PC-3 (cell line): ENCODE measurements at regions not wholly inside any gene's neighbourhood (a gene's known extent, or its start where the extent isn't known, plus 50 kb on each side); places are given as distances from the start of the nearest gene placed in this dataset.
A peak's percentile ranks its signal among the peaks of the same experiment; 100 is the strongest.

ENCODE experiments used
- ATAC-seq: fragments of 200-7000 bp; cut with Tn5 transposase; 2 replicates; pipeline ENCODE4 v1.9.1; 2020; ENCODE audit warnings: mild to moderate bottlenecking, moderate library complexity
- BruUV-seq: library from RNA; stranded (reverse); fragments of 400-500 nt; replicated peaks from 2 replicates; lab custom pipeline; 2021; lab: Mats Ljungman, UMichigan
- CTCF ChIA-PET: fragments of 300-600 bp; sonication (Branson Sonifier 250); formaldehyde crosslinking; loops from one replicate; lab custom pipeline; 2022; ENCODE audit warnings: antibody characterized with exemption; lab: Charles Lee
- POLR2A ChIA-PET: fragments of 300-600 bp; sonication (Branson Sonifier 250); formaldehyde crosslinking; loops from one replicate; lab custom pipeline; 2022; ENCODE audit warnings: antibody characterized with exemption; ENCODE audit not compliant: unreplicated experiment; lab: Charles Lee
- DNase-seq: peaks from one replicate; pipeline ENCODE4 v3.0.0-alpha.2; 2015
- H2AFZ ChIP-seq: fragments of 300-600 bp; sonication (generic); 2 replicates; pipeline ENCODE4 v1.6.0; 2016; ENCODE audit warnings: antibody characterized with exemption, low read length
- H3F3A ChIP-seq: fragments of 300-600 bp; sonication (generic); one replicate; pipeline ENCODE4 v1.6.0; 2017; ENCODE audit warnings: antibody characterized with exemption, low read length, control low read depth, mild to moderate bottlenecking; ENCODE audit not compliant: unreplicated experiment
- H3K27ac ChIP-seq: fragments of 300-600 bp; sonication (generic); 2 replicates; pipeline ENCODE4 v1.5.1; 2016; ENCODE audit warnings: mild to moderate bottlenecking, low read length
- H3K27me3 ChIP-seq: fragments of 300-600 bp; sonication (generic); 2 replicates; pipeline ENCODE4 v1.6.1; 2016; ENCODE audit warnings: low read length, mixed read lengths
- H3K36me3 ChIP-seq: fragments of 300-600 bp; sonication (generic); 2 replicates; pipeline ENCODE4 v1.6.1; 2016; ENCODE audit warnings: low read depth, mixed run types, low read length, mixed read lengths
- H3K4me1 ChIP-seq: fragments of 300-600 bp; sonication (generic); 2 replicates; pipeline ENCODE4 v1.5.1; 2016; ENCODE audit warnings: low read length; ENCODE audit not compliant: insufficient read depth
- H3K4me2 ChIP-seq: fragments of 300-600 bp; sonication (generic); 2 replicates; pipeline ENCODE4 v1.6.0; 2016; ENCODE audit warnings: low read length
- H3K4me3 ChIP-seq: fragments of 300-600 bp; sonication (generic); 2 replicates; pipeline ENCODE4 v1.5.1; 2016; ENCODE audit warnings: mild to moderate bottlenecking, low read length, mixed read lengths
- H3K79me2 ChIP-seq: fragments of 300-600 bp; sonication (generic); 2 replicates; pipeline ENCODE4 v1.6.1; 2017; ENCODE audit warnings: low read length, mixed read lengths
- H3K9ac ChIP-seq: fragments of 300-600 bp; sonication (generic); 2 replicates; pipeline ENCODE4 v1.6.0; 2016; ENCODE audit warnings: mild to moderate bottlenecking, low read length
- H3K9me2 ChIP-seq: fragments of 300-600 bp; sonication (generic); replicated peaks from 2 replicates; pipeline ENCODE4 v1.6.1; 2016; ENCODE audit warnings: mixed run types, low read length, mixed read lengths
- H3K9me3 ChIP-seq: fragments of 300-600 bp; sonication (generic); 2 replicates; pipeline ENCODE4 v1.6.1; 2016; ENCODE audit warnings: low read length, mixed read lengths
- H4K20me1 ChIP-seq: fragments of 300-600 bp; sonication (generic); 2 replicates; pipeline ENCODE4 v1.6.1; 2016; ENCODE audit warnings: low read length, mixed read lengths
- CTCF ChIP-seq: fragments of 300-600 bp; sonication (generic); conservative IDR thresholded peaks from 2 replicates; pipeline ENCODE4 v1.5.1; 2017; ENCODE audit warnings: antibody characterized with exemption, low read depth, mild to moderate bottlenecking, low read length
- EZH2 ChIP-seq: fragments of 300-600 bp; sonication (generic); IDR thresholded peaks from one replicate; pipeline ENCODE4 v1.6.1; 2017; ENCODE audit warnings: antibody characterized with exemption, mild to moderate bottlenecking, low read length; ENCODE audit not compliant: unreplicated experiment
- EZH2phosphoT487 ChIP-seq: fragments of 300-600 bp; sonication (generic); IDR thresholded peaks from 2 replicates; pipeline ENCODE4 v1.6.1; 2018; ENCODE audit warnings: mild to moderate bottlenecking, antibody characterized with exemption, low read length, borderline replicate concordance
- intact Hi-C: fragments of 100-400 bp; cut with micrococcal nuclease; formaldehyde crosslinking; loops from 2 replicates; pipeline ENCODE4 v1.9.0; 2023

- ChIA-PET POLR2A (no interaction called here), CTCF (no interaction called here)
- DNase-seq (no peak), ATAC-seq (no peak)
- Histone ChIP-seq H4K20me1 (no peaks in the 10 kb centered on the region), H3K27ac (no peak overlapping the region), H3K4me2 (no peak overlapping the region), H3K4me3 (no peak overlapping the region), H3K9me3 (no peaks in the 10 kb centered on the region), H3K36me3 (no peaks in the 10 kb centered on the region), H3K9ac (no peak overlapping the region), H3K9me2 (no peaks in the 10 kb centered on the region), H3F3A (no peaks in the 10 kb centered on the region), H2AFZ (no peak overlapping the region), H3K79me2 (no peaks in the 10 kb centered on the region), H3K27me3 (no peaks in the 10 kb centered on the region), H3K4me1 (no peaks in the 10 kb centered on the region)
- TF ChIP-seq EZH2phosphoT487 (no peak), EZH2 (no peak), CTCF (no peak)
- BruUV-seq: no TSS peak
- intact Hi-C loops: no loop called here
Observed at GRCh38 chrX:1909419-1910206, 294.8 kb downstream of the ASMT start.

GRCh38 chrX:1910207-1910470 is 295.3 kb downstream of the ASMT start:
- DNase-seq (no peak), ATAC-seq (no peak)
- CTCF ChIA-PET: no interaction called here
- no peak overlapping the region for H3K4me3 ChIP-seq
- H3K27ac ChIP-seq: no peak overlapping the region
- no peaks in the 10 kb centered on the region for H3K4me1 ChIP-seq
- H3K9me3 ChIP-seq: no peaks in the 10 kb centered on the region
- POLR2A ChIA-PET: no interaction called here
- no peak for TF ChIP-seq EZH2phosphoT487
- TF ChIP-seq EZH2: no peak
- TF ChIP-seq CTCF: no peak
- no peaks in the 10 kb centered on the region for H3K27me3 ChIP-seq
- H3K9ac ChIP-seq: no peak overlapping the region
- BruUV-seq: no TSS peak
- H3K9me2 ChIP-seq: no peaks in the 10 kb centered on the region
- H2AFZ ChIP-seq: no peak overlapping the region
- H3K4me2 ChIP-seq: no peak overlapping the region
- H3F3A ChIP-seq: no peaks in the 10 kb centered on the region
- intact Hi-C loops: no loop called here
- no peaks in the 10 kb centered on the region for H3K36me3 ChIP-seq
- H4K20me1 ChIP-seq: no peaks in the 10 kb centered on the region
- no peaks in the 10 kb centered on the region for H3K79me2 ChIP-seq

- Histone ChIP-seq H3F3A (no peaks in the 10 kb centered on the region), H3K27me3 (no peaks in the 10 kb centered on the region), H3K4me2 (peak overlapping the region; percentile 33; the same call in 1 of the 2 replicates), H3K9me2 (no peaks in the 10 kb centered on the region), H3K4me1 (no peaks in the 10 kb centered on the region), H3K27ac (no peak overlapping the region), H3K9me3 (no peaks in the 10 kb centered on the region), H3K4me3 (no peak overlapping the region), H4K20me1 (no peaks in the 10 kb centered on the region), H2AFZ (no peak overlapping the region), H3K79me2 (no peaks in the 10 kb centered on the region), H3K36me3 (no peaks in the 10 kb centered on the region), H3K9ac (no peak overlapping the region)
- no TSS peak for BruUV-seq
- ATAC-seq: no peak
- ChIA-PET POLR2A (no interaction called here), CTCF (no interaction called here)
- no peak for DNase-seq
- intact Hi-C loops: no loop called here
- no peak for TF ChIP-seq CTCF
- TF ChIP-seq EZH2: no peak
- TF ChIP-seq EZH2phosphoT487: no peak
Observed at GRCh38 chrX:1911401-1912128, 296.7 kb downstream of the ASMT start.
